CD4-positive, alpha-beta memory T cell (primary cell): ENCODE measurements at regions not wholly inside any gene's neighbourhood (a gene's known extent, or its start where the extent isn't known, plus 50 kb on each side); places are given as distances from the start of the nearest gene placed in this dataset.

Source experiments
- CTCF ChIA-PET: fragments of 350-600 bp; sonication (Branson Sonifier 250); formaldehyde crosslinking; loops from one replicate; lab custom pipeline; 2021; ENCODE audit warnings: inconsistent platforms; ENCODE audit not compliant: partially characterized antibody; lab: Charles Lee
- POLR2A ChIA-PET: fragments of 350-600 bp; sonication (Branson Sonifier 250); formaldehyde crosslinking; loops from one replicate; lab custom pipeline; 2021; ENCODE audit not compliant: partially characterized antibody; lab: Charles Lee
- DNase-seq, 5 donors: peaks; one replicate each; pipeline versions ENCODE4 v3.0.0 to v3.0.0-alpha.2; 2020 to 2022; ENCODE audit warnings: mixed read lengths in 1 of 5
- H3K27ac ChIP-seq: one replicate; pipeline ENCODE4 v1.7.0; 2013; ENCODE audit warnings: low read depth, low read length
- H3K27me3 ChIP-seq: 2 replicates; pipeline ENCODE4 v1.7.0; 2013; ENCODE audit warnings: mild to moderate bottlenecking, low read length, moderate library complexity; ENCODE audit not compliant: insufficient read depth
- H3K36me3 ChIP-seq: 2 replicates; pipeline ENCODE4 v1.7.0; 2013; ENCODE audit warnings: mild to moderate bottlenecking, low read length, moderate library complexity; ENCODE audit not compliant: insufficient read depth
- H3K4me1 ChIP-seq: 2 replicates; pipeline ENCODE4 v1.7.0; 2013; ENCODE audit warnings: mild to moderate bottlenecking, low read length, moderate library complexity; ENCODE audit not compliant: insufficient read depth
- H3K4me3 ChIP-seq, 2 donors: one replicate each; pipeline ENCODE4 v1.7.0; 2013; ENCODE audit warnings: low read length in 2 of 2, mild to moderate bottlenecking in 1 of 2
- H3K9me3 ChIP-seq, 2 donors: one replicate each; pipeline ENCODE4 v1.7.0; 2013; ENCODE audit warnings: low read length in 2 of 2, control low read depth in 1 of 2; ENCODE audit not compliant: control insufficient read depth in 1 of 2
- H3K27ac Mint-ChIP-seq, 7 donors: one replicate each; pipeline ENCODE4 v1.8.0; 2020 to 2021; ENCODE audit warnings: mixed read lengths in 7 of 7, mild to moderate bottlenecking in 6 of 7, inconsistent platforms in 3 of 7, moderate library complexity in 3 of 7
- H3K27me3 Mint-ChIP-seq, 2 donors: one replicate each; pipeline ENCODE4 v1.8.0; 2020 to 2021; ENCODE audit warnings: mixed read lengths in 2 of 2
- H3K36me3 Mint-ChIP-seq, 2 donors: one replicate each; pipeline ENCODE4 v1.8.0; 2020 to 2021; ENCODE audit warnings: mixed read lengths in 2 of 2, inconsistent platforms in 1 of 2, mild to moderate bottlenecking in 1 of 2
- H3K4me1 Mint-ChIP-seq, 4 donors: one replicate each; pipeline ENCODE4 v1.8.0; 2020 to 2021; ENCODE audit warnings: mixed read lengths in 4 of 4, mild to moderate bottlenecking in 1 of 4
- H3K4me3 Mint-ChIP-seq, 8 donors: one replicate each; pipeline ENCODE4 v1.8.0; 2020 to 2021; ENCODE audit warnings: mixed read lengths in 8 of 8, mild to moderate bottlenecking in 7 of 8, moderate library complexity in 6 of 8, inconsistent platforms in 3 of 8
- H3K9me3 Mint-ChIP-seq, 8 donors: one replicate each; pipeline ENCODE4 v1.8.0; 2020 to 2021; ENCODE audit warnings: mixed read lengths in 8 of 8, mild to moderate bottlenecking in 5 of 8, inconsistent platforms in 3 of 8, moderate library complexity in 1 of 8
- intact Hi-C: fragments of 100-400 bp; cut with micrococcal nuclease; formaldehyde crosslinking; loops from one replicate; pipeline ENCODE4 v1.15.1; 2023

GRCh38 chr10:4383651-4384098 is 442.3 kb upstream of the AKR1E2 start:
- no peak overlapping the region for H3K4me3 Mint-ChIP-seq
- H3K9me3 ChIP-seq = no peaks in the 10 kb centered on the region
- H3K27ac Mint-ChIP-seq = no peak overlapping the region
- H3K36me3 ChIP-seq = no peaks in the 10 kb centered on the region
- ChIA-PET CTCF (no interaction called here), POLR2A (no interaction called here)
- H3K27me3 ChIP-seq = no peaks in the 10 kb centered on the region
- no peaks in the 10 kb centered on the region for H3K4me1 ChIP-seq
- no peak for DNase-seq
- H3K36me3 Mint-ChIP-seq = no peaks in the 10 kb centered on the region
- no peaks in the 10 kb centered on the region for H3K9me3 Mint-ChIP-seq
- no peak overlapping the region for H3K27ac ChIP-seq
- intact Hi-C loops = loop anchor here (10.0 kb wide), 1 partner anchor 829 kb away; no protein-coding TSS in a partner anchor
- H3K27me3 Mint-ChIP-seq = peaks cover 0 to 5% of the 10 kb centered on the region in 2 donors
- H3K4me1 Mint-ChIP-seq = no peaks in the 10 kb centered on the region
- no peak overlapping the region for H3K4me3 ChIP-seq

DNA sequence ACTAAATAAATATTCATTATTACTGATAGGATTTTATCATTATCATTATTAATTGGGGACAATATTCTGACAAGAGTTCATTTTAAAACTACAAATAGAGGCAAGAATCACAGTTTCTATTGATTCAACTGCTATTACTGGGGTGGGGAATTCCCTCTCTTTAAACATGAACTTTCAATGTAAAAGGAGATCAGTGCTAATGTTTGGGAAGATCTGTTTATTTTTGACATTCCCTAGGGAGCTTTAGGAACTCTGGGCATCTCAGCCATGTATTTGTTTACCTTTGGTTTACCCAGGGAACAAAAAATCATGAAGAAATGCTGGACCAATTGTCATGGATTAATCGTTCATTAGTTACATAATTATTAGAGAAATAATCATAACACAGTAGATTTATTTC is 443.2 kb upstream of the AKR1E2 start:
- peaks cover 0 to 5% of the 10 kb centered on the region in 2 donors for H3K27me3 Mint-ChIP-seq

GRCh38 chr10:4373612-4374011 is 452.4 kb upstream of the AKR1E2 start:
- CTCF ChIA-PET = no interaction called here
- peaks cover 0 to 2% (median 0%) of the 10 kb centered on the region in 8 donors for H3K9me3 Mint-ChIP-seq
- intact Hi-C loops = no loop called here

More for the DNA sequence above, 443.2 kb upstream of the AKR1E2 start:
- Mint-ChIP-seq H3K4me1 (no peaks in the 10 kb centered on the region), H3K9me3 (no peaks in the 10 kb centered on the region), H3K4me3 (no peak overlapping the region), H3K27ac (no peak overlapping the region), H3K36me3 (no peaks in the 10 kb centered on the region)
- Histone ChIP-seq H3K4me3 (no peak overlapping the region), H3K27me3 (no peaks in the 10 kb centered on the region), H3K9me3 (no peaks in the 10 kb centered on the region), H3K36me3 (no peaks in the 10 kb centered on the region), H3K4me1 (no peaks in the 10 kb centered on the region), H3K27ac (no peak overlapping the region)
- ChIA-PET POLR2A (no interaction called here), CTCF (no interaction called here)
- intact Hi-C loops = loop anchor here (10.0 kb wide), 1 partner anchor 828 kb away; no protein-coding TSS in a partner anchor
- DNase-seq = no peak

GRCh38 chr10:4373098-4373497 is 452.9 kb upstream of the AKR1E2 start:
- ChIA-PET CTCF (no interaction called here), POLR2A (no interaction called here)

More at GRCh38 chr10:4373612-4374011, 452.4 kb upstream of the AKR1E2 start:
- H3K9me3 ChIP-seq = no peaks in the 10 kb centered on the region
- Mint-ChIP-seq H3K36me3 (no peaks in the 10 kb centered on the region), H3K4me1 (no peaks in the 10 kb centered on the region), H3K27ac (no peak overlapping the region), H3K27me3 (peaks cover 0 to 2% of the 10 kb centered on the region in 2 donors), H3K4me3 (no peak overlapping the region)
- H3K4me3 ChIP-seq = no peak overlapping the region
- no peaks in the 10 kb centered on the region for H3K27me3 ChIP-seq
- POLR2A ChIA-PET = no interaction called here
- no peaks in the 10 kb centered on the region for H3K36me3 ChIP-seq
- no peak overlapping the region for H3K27ac ChIP-seq
- DNase-seq = no peak
- H3K4me1 ChIP-seq = no peaks in the 10 kb centered on the region

GRCh38 chr10:4372601-4373000 is 453.4 kb upstream of the AKR1E2 start:
- H3K4me3 Mint-ChIP-seq = no peak overlapping the region
- no peak overlapping the region for H3K27ac Mint-ChIP-seq
- Histone ChIP-seq H3K4me1 (no peaks in the 10 kb centered on the region), H3K27me3 (no peaks in the 10 kb centered on the region), H3K27ac (no peak overlapping the region), H3K4me3 (no peak overlapping the region), H3K9me3 (no peaks in the 10 kb centered on the region), H3K36me3 (no peaks in the 10 kb centered on the region)
- peak in 2 of 5 donors; percentile 5 to 10 for DNase-seq
- peaks cover 0 to 2% (median 0%) of the 10 kb centered on the region in 8 donors for H3K9me3 Mint-ChIP-seq
- ChIA-PET POLR2A (no interaction called here), CTCF (no interaction called here)
- no peaks in the 10 kb centered on the region for H3K36me3 Mint-ChIP-seq
- H3K27me3 Mint-ChIP-seq = peaks cover 0 to 2% of the 10 kb centered on the region in 2 donors
- no peaks in the 10 kb centered on the region for H3K4me1 Mint-ChIP-seq
- intact Hi-C loops = no loop called here

More at GRCh38 chr10:4373098-4373497, 452.9 kb upstream of the AKR1E2 start:
- H3K27ac ChIP-seq = no peak overlapping the region
- no peaks in the 10 kb centered on the region for H3K27me3 ChIP-seq
- H3K9me3 Mint-ChIP-seq = peaks cover 0 to 2% (median 0%) of the 10 kb centered on the region in 8 donors
- no peak overlapping the region for H3K27ac Mint-ChIP-seq
- intact Hi-C loops = no loop called here
- H3K4me1 Mint-ChIP-seq = no peaks in the 10 kb centered on the region
- no peaks in the 10 kb centered on the region for H3K36me3 ChIP-seq
- no peak for DNase-seq
- no peak overlapping the region for H3K4me3 Mint-ChIP-seq
- no peak overlapping the region for H3K4me3 ChIP-seq
- peaks cover 0 to 2% of the 10 kb centered on the region in 2 donors for H3K27me3 Mint-ChIP-seq
- no peaks in the 10 kb centered on the region for H3K36me3 Mint-ChIP-seq
- no peaks in the 10 kb centered on the region for H3K9me3 ChIP-seq
- H3K4me1 ChIP-seq = no peaks in the 10 kb centered on the region

GRCh38 chr10:4371691-4372295 is 454.2 kb upstream of the AKR1E2 start:
- H3K36me3 Mint-ChIP-seq = no peaks in the 10 kb centered on the region
- Histone ChIP-seq H3K4me3 (no peak overlapping the region), H3K4me1 (no peaks in the 10 kb centered on the region), H3K36me3 (no peaks in the 10 kb centered on the region), H3K9me3 (no peaks in the 10 kb centered on the region), H3K27ac (no peak overlapping the region), H3K27me3 (no peaks in the 10 kb centered on the region)
- H3K9me3 Mint-ChIP-seq = peaks cover 0 to 2% (median 0%) of the 10 kb centered on the region in 8 donors
- no peak for DNase-seq
- H3K4me3 Mint-ChIP-seq = no peak overlapping the region
- peaks cover 0 to 2% of the 10 kb centered on the region in 2 donors for H3K27me3 Mint-ChIP-seq
- intact Hi-C loops = no loop called here
- CTCF ChIA-PET = no interaction called here
- H3K4me1 Mint-ChIP-seq = no peaks in the 10 kb centered on the region
- POLR2A ChIA-PET = no interaction called here
- H3K27ac Mint-ChIP-seq = peak overlapping the region in 1 of 7 donors; percentile 17

- Mint-ChIP-seq H3K27me3 (peaks cover 0 to 2% of the 10 kb centered on the region in 2 donors), H3K27ac (no peak overlapping the region), H3K36me3 (no peaks in the 10 kb centered on the region), H3K9me3 (peaks cover 0 to 2% (median 0%) of the 10 kb centered on the region in 8 donors), H3K4me3 (no peak overlapping the region), H3K4me1 (no peaks in the 10 kb centered on the region)
- H3K9me3 ChIP-seq = no peaks in the 10 kb centered on the region
- no peak for DNase-seq
- POLR2A ChIA-PET = no interaction called here
- intact Hi-C loops = no loop called here
- no peaks in the 10 kb centered on the region for H3K4me1 ChIP-seq
- H3K4me3 ChIP-seq = no peak overlapping the region
- no peaks in the 10 kb centered on the region for H3K36me3 ChIP-seq
- H3K27ac ChIP-seq = no peak overlapping the region
- no peaks in the 10 kb centered on the region for H3K27me3 ChIP-seq
- CTCF ChIA-PET = no interaction called here
Measured at GRCh38 chr10:4370376-4370775, 455.6 kb upstream of the AKR1E2 start.
